Neural crest cell (in vitro differentiated cells): ENCODE measurements at regions not wholly inside any gene's neighbourhood (a gene's known extent, or its start where the extent isn't known, plus 50 kb on each side); places are given as distances from the start of the nearest gene placed in this dataset.
A peak's percentile ranks its signal among the peaks of the same experiment; 100 is the strongest.

Source experiments
- DNase-seq: peaks from one replicate; pipeline ENCODE4 v3.0.0; 2021; ENCODE audit warnings: low read depth, mixed read lengths, low spot score
- H3K27ac Mint-ChIP-seq: one replicate; pipeline ENCODE4 v1.8.0; 2021; ENCODE audit warnings: mild to moderate bottlenecking, mixed read lengths; ENCODE audit not compliant: unreplicated experiment
- H3K27me3 Mint-ChIP-seq: 2 replicates; pipeline ENCODE4 v1.8.0; 2021; ENCODE audit warnings: low read depth, mild to moderate bottlenecking, mixed read lengths
- H3K36me3 Mint-ChIP-seq: 2 replicates; pipeline ENCODE4 v1.8.0; 2021; ENCODE audit warnings: low read depth, mild to moderate bottlenecking, mixed read lengths
- H3K4me1 Mint-ChIP-seq: 2 replicates; pipeline ENCODE4 v1.8.0; 2021; ENCODE audit warnings: mixed read lengths
- H3K4me3 Mint-ChIP-seq: one replicate; pipeline ENCODE4 v1.8.0; 2021; ENCODE audit warnings: mild to moderate bottlenecking, mixed read lengths
- H3K9me3 Mint-ChIP-seq: 2 replicates; pipeline ENCODE4 v1.8.0; 2021; ENCODE audit warnings: mixed read lengths
- CTCF ChIP-seq: fragments of 200-600 bp; sonication (generic); conservative IDR thresholded peaks from 2 replicates; pipeline ENCODE4 v1.5.0; 2021; ENCODE audit warnings: antibody characterized with exemption, mild to moderate bottlenecking

- H3K36me3 Mint-ChIP-seq, result no peaks in the 10 kb centered on the region
- no peaks in the 10 kb centered on the region for H3K27me3 Mint-ChIP-seq
- no peak overlapping the region for H3K27ac Mint-ChIP-seq
- DNase-seq, result no peak
- H3K9me3 Mint-ChIP-seq, result no peaks in the 10 kb centered on the region
- no peak for TF ChIP-seq CTCF
- H3K4me1 Mint-ChIP-seq, result no peaks in the 10 kb centered on the region
- no peak overlapping the region for H3K4me3 Mint-ChIP-seq
Observed at GRCh38 chr5:159539678-159540077, 209.4 kb upstream of the IL12B start.

- no peak for TF ChIP-seq CTCF
- peaks cover 3% of the 10 kb centered on the region for H3K9me3 Mint-ChIP-seq
- H3K27me3 Mint-ChIP-seq, result no peaks in the 10 kb centered on the region
- peak overlapping the region; percentile 28 for H3K27ac Mint-ChIP-seq
- H3K36me3 Mint-ChIP-seq, result peaks cover 2% of the 10 kb centered on the region
- no peak for DNase-seq
- H3K4me3 Mint-ChIP-seq, result no peak overlapping the region
- no peaks in the 10 kb centered on the region for H3K4me1 Mint-ChIP-seq
Observed at GRCh38 chr5:159543326-159543725, 213.0 kb upstream of the IL12B start.

- H3K4me1 Mint-ChIP-seq, result no peaks in the 10 kb centered on the region
- no peak for DNase-seq
- H3K27me3 Mint-ChIP-seq, result no peaks in the 10 kb centered on the region
- no peak overlapping the region for H3K27ac Mint-ChIP-seq
- no peak overlapping the region for H3K4me3 Mint-ChIP-seq
- peaks cover 2% of the 10 kb centered on the region for H3K36me3 Mint-ChIP-seq
- peaks cover 3% of the 10 kb centered on the region for H3K9me3 Mint-ChIP-seq
- no peak for TF ChIP-seq CTCF
Observed at GRCh38 chr5:159545156-159545555, 214.9 kb upstream of the IL12B start.

- no peak for DNase-seq
- Mint-ChIP-seq H3K27me3 (no peaks in the 10 kb centered on the region), H3K4me3 (no peak overlapping the region), H3K27ac (no peak overlapping the region), H3K9me3 (peaks cover 10% of the 10 kb centered on the region), H3K36me3 (peaks cover 4% of the 10 kb centered on the region), H3K4me1 (no peaks in the 10 kb centered on the region)
- TF ChIP-seq CTCF, result no peak
Observed at GRCh38 chr5:159547466-159548195, 217.3 kb upstream of the IL12B start.

GRCh38 chr5:159548517-159548916, 218.2 kb upstream of the IL12B start:
- Mint-ChIP-seq H3K4me1 (no peaks in the 10 kb centered on the region), H3K9me3 (peaks cover 10% of the 10 kb centered on the region), H3K4me3 (no peak overlapping the region), H3K36me3 (peaks cover 4% of the 10 kb centered on the region), H3K27ac (no peak overlapping the region), H3K27me3 (no peaks in the 10 kb centered on the region)
- DNase-seq, result no peak
- no peak for TF ChIP-seq CTCF
